SU-DHL-6 (cell line): ENCODE measurements at regions not wholly inside any gene's neighbourhood (a gene's known extent, or its start where the extent isn't known, plus 50 kb on each side); places are given as distances from the start of the nearest gene placed in this dataset.

Experiments
- H2AFZ ChIP-seq: fragments of 200-600 bp; sonication (generic); 2 replicates; pipeline ENCODE4 v1.6.1; 2014; ENCODE audit warnings: low read depth, mild to moderate bottlenecking, moderate library complexity, mixed read lengths, antibody characterized with exemption, low read length; ENCODE audit not compliant: severe bottlenecking
- H3F3A ChIP-seq: fragments of 200-600 bp; shearing (Covaris generic); 2 replicates; pipeline ENCODE4 v1.6.0; 2016; ENCODE audit warnings: antibody characterized with exemption, mild to moderate bottlenecking; ENCODE audit not compliant: insufficient read depth
- H3K27ac ChIP-seq: fragments of 200-600 bp; sonication (generic); 2 replicates; pipeline ENCODE4 v1.5.1; 2016; ENCODE audit warnings: low read depth, mild to moderate bottlenecking, low read length, moderate library complexity, mixed read lengths
- H3K27me3 ChIP-seq: fragments of 200-600 bp; sonication (generic), shearing (Covaris generic); 2 replicates; pipeline ENCODE4 v1.6.0; 2014; ENCODE audit warnings: mild to moderate bottlenecking, low read length
- H3K36me3 ChIP-seq: fragments of 200-600 bp; sonication (generic); 2 replicates; pipeline ENCODE4 v1.6.1; 2014; ENCODE audit warnings: mild to moderate bottlenecking, low read length, mixed read lengths
- H3K4me2 ChIP-seq: fragments of 300-600, 200-600 bp; shearing (Covaris generic), sonication (generic); 2 replicates; pipeline ENCODE4 v1.6.0; 2014; ENCODE audit warnings: low read length, low read depth, mild to moderate bottlenecking; ENCODE audit not compliant: poor library complexity, severe bottlenecking
- H3K4me3 ChIP-seq: fragments of 200-600 bp; sonication (generic); 2 replicates; pipeline ENCODE4 v1.5.1; 2014; ENCODE audit warnings: antibody characterized with exemption, low read length, mild to moderate bottlenecking, mixed read lengths; ENCODE audit not compliant: insufficient read depth, poor library complexity, severe bottlenecking
- H3K79me2 ChIP-seq: fragments of 200-600 bp; sonication (generic); 2 replicates; pipeline ENCODE4 v1.6.1; 2014; ENCODE audit warnings: mild to moderate bottlenecking, low read length, moderate library complexity; ENCODE audit not compliant: insufficient read depth
- H3K9ac ChIP-seq: fragments of 200-600 bp; sonication (generic); 2 replicates; pipeline ENCODE4 v1.7.0; 2014; ENCODE audit warnings: mild to moderate bottlenecking, low read length
- H3K9me2 ChIP-seq: fragments of 200-600 bp; sonication (generic); replicated peaks from 2 replicates; pipeline ENCODE4 v1.6.1; 2014; ENCODE audit warnings: low read length; ENCODE audit not compliant: insufficient read depth
- H3K9me3 ChIP-seq: fragments of 200-600 bp; sonication (generic); 2 replicates; pipeline ENCODE4 v1.6.1; 2014; ENCODE audit warnings: low read length, mixed read lengths; ENCODE audit not compliant: insufficient read depth
- H4K20me1 ChIP-seq: fragments of 200-600 bp; sonication (generic); 2 replicates; pipeline ENCODE4 v1.6.1; 2014; ENCODE audit warnings: low read depth, mild to moderate bottlenecking, antibody characterized with exemption, low read length, moderate library complexity, mixed read lengths
- CTCF ChIP-seq: fragments of 200-600 bp; sonication (generic); IDR thresholded peaks from one replicate; pipeline ENCODE4 v1.5.1; 2017; ENCODE audit warnings: antibody characterized with exemption, mild to moderate bottlenecking, low read length, moderate library complexity; ENCODE audit not compliant: insufficient read depth, poor library complexity, severe bottlenecking
- EZH2phosphoT487 ChIP-seq: fragments of 200-600 bp; sonication (generic), shearing (Covaris generic); conservative IDR thresholded peaks from 2 replicates; pipeline ENCODE4 v1.6.1; 2018; ENCODE audit warnings: mild to moderate bottlenecking, antibody characterized with exemption, low read length, moderate library complexity, mixed read lengths

DNA sequence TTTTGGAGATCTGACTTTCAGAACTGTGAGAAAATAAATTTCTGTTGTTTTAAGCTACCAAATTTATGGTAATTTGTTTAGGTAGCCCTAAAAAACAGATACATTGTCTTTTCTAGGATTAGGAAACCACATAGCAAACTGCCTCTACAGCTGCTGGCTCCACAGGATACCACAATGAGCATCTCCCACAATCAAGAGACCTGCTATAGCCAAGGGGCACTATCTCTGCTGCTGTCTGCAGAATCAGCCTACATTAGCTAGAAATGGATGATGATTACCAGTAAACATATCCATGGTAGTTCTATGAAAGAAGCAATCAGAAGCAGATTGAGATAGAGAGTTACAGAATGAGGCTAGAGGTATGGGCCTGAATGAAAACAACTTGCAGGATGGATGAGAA, 244.4 kb upstream of the NDST4 start:
- Histone ChIP-seq H3K9me3 (no peaks in the 10 kb centered on the region), H3K9ac (no peak overlapping the region), H4K20me1 (no peaks in the 10 kb centered on the region), H3K4me2 (no peak overlapping the region), H3K4me3 (no peak overlapping the region), H3K79me2 (no peaks in the 10 kb centered on the region), H3K36me3 (no peaks in the 10 kb centered on the region), H3K27me3 (no peaks in the 10 kb centered on the region), H3K27ac (no peak overlapping the region), H2AFZ (no peak overlapping the region), H3F3A (no peaks in the 10 kb centered on the region), H3K9me2 (no peaks in the 10 kb centered on the region)
- TF ChIP-seq EZH2phosphoT487 (no peak), CTCF (no peak)

GRCh38 chr4:115356176-115356575, 242.8 kb upstream of the NDST4 start:
- Histone ChIP-seq H3K27me3 (no peaks in the 10 kb centered on the region), H3K9me2 (no peaks in the 10 kb centered on the region)

DNA sequence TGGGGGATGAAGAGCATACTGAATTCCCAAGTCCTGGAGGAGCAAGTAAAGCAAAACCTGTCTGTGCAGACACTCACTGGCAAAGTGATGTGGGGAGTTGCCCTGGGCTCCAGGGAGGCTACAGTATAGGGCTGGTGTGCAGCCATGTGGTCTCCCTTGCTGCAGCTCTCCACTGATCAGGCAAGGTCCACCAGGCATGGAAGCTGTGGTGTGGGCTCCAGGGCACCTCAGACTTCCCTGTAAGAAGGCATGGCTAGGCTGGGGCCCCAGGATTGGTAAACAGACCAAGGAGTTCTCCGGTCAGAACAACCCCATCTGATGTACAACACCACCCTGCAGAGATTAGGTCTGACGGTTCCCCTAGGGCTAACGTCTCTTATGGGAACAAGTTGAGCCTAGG, 241.9 kb upstream of the NDST4 start:
- Histone ChIP-seq H3K36me3 (no peaks in the 10 kb centered on the region), H4K20me1 (no peaks in the 10 kb centered on the region), H3K9me2 (no peaks in the 10 kb centered on the region), H3K4me3 (no peak overlapping the region), H3K4me2 (no peak overlapping the region), H2AFZ (no peak overlapping the region), H3K27me3 (no peaks in the 10 kb centered on the region), H3F3A (no peaks in the 10 kb centered on the region), H3K9me3 (no peaks in the 10 kb centered on the region), H3K27ac (no peak overlapping the region), H3K9ac (no peak overlapping the region), H3K79me2 (no peaks in the 10 kb centered on the region)
- TF ChIP-seq EZH2phosphoT487 (no peak), CTCF (no peak)

More at GRCh38 chr4:115356176-115356575, 242.8 kb upstream of the NDST4 start:
- Histone ChIP-seq H3K4me3 (no peak overlapping the region), H3K9me3 (no peaks in the 10 kb centered on the region), H3K79me2 (no peaks in the 10 kb centered on the region), H3K9ac (no peak overlapping the region), H4K20me1 (no peaks in the 10 kb centered on the region), H2AFZ (no peak overlapping the region), H3F3A (no peaks in the 10 kb centered on the region), H3K36me3 (no peaks in the 10 kb centered on the region), H3K27ac (no peak overlapping the region), H3K4me2 (no peak overlapping the region)
- no peak for TF ChIP-seq CTCF
- no peak for TF ChIP-seq EZH2phosphoT487
